Duodenal mucosa (tissue), 2 donors: ENCODE measurements at regions not wholly inside any gene's neighbourhood (a gene's known extent, or its start where the extent isn't known, plus 50 kb on each side); places are given as distances from the start of the nearest gene placed in this dataset.

Experiments
- H3K27ac ChIP-seq: one replicate; pipeline ENCODE4 v1.7.0; 2013; ENCODE audit warnings: low read depth, low read length
- H3K27me3 ChIP-seq, 2 donors: one replicate each; pipeline ENCODE4 v1.7.0; 2013; ENCODE audit warnings: low read length in 2 of 2, control low read depth in 1 of 2; ENCODE audit not compliant: insufficient read depth in 2 of 2, control insufficient read depth in 1 of 2
- H3K36me3 ChIP-seq, 2 donors: one replicate each; pipeline ENCODE4 v1.7.0; 2013; ENCODE audit warnings: low read length in 2 of 2, control low read depth in 1 of 2; ENCODE audit not compliant: insufficient read depth in 2 of 2, control insufficient read depth in 1 of 2
- H3K4me1 ChIP-seq, 2 donors: one replicate each; pipeline ENCODE4 v1.7.0; 2013; ENCODE audit warnings: low read length in 2 of 2, control low read depth in 1 of 2; ENCODE audit not compliant: insufficient read depth in 2 of 2, control insufficient read depth in 1 of 2
- H3K4me3 ChIP-seq, 2 donors: one replicate each; pipeline ENCODE4 v1.7.0; 2013; ENCODE audit warnings: low read length in 2 of 2, low read depth in 1 of 2
- H3K9ac ChIP-seq, 2 donors: one replicate each; pipeline ENCODE4 v1.7.0; 2013; ENCODE audit warnings: low read length in 2 of 2, low read depth in 1 of 2
- H3K9me3 ChIP-seq, 2 donors: one replicate each; pipeline ENCODE4 v1.7.0; 2013; ENCODE audit warnings: low read length in 2 of 2, control low read depth in 1 of 2; ENCODE audit not compliant: control insufficient read depth in 1 of 2

DNA sequence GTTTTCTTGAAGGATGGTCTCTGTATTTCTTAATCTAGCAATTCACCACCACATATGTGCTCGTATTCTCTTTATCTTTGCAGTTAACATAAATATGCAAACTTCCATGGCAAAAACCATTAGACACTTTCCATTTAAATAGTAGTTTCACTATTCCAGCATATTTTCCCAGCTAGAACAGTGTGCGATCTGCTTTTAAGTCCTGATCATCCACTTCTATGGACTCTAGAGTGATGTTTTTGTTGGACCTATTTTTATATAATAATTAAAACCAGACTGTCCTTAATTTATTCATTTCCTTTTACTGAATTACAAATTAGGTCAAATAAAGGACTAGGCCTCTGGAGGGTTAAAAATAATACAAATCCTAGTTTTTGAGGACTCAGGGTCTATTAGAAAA, 418.4 kb upstream of the TRIB2 start:
- no peak overlapping the region for H3K4me3 ChIP-seq
- no peaks in the 10 kb centered on the region for H3K9me3 ChIP-seq
- no peak overlapping the region for H3K9ac ChIP-seq
- no peaks in the 10 kb centered on the region for H3K4me1 ChIP-seq
- no peaks in the 10 kb centered on the region for H3K36me3 ChIP-seq
- no peaks in the 10 kb centered on the region for H3K27me3 ChIP-seq
- no peak overlapping the region for H3K27ac ChIP-seq

- H3K36me3 ChIP-seq = no peaks in the 10 kb centered on the region
- H3K4me3 ChIP-seq = no peak overlapping the region
- H3K4me1 ChIP-seq = no peaks in the 10 kb centered on the region
- H3K27ac ChIP-seq = no peak overlapping the region
- H3K27me3 ChIP-seq = no peaks in the 10 kb centered on the region
- no peak overlapping the region for H3K9ac ChIP-seq
- no peaks in the 10 kb centered on the region for H3K9me3 ChIP-seq
These were observed 417.3 kb upstream of the TRIB2 start for GRCh38 chr2:12299431-12299830.

DNA sequence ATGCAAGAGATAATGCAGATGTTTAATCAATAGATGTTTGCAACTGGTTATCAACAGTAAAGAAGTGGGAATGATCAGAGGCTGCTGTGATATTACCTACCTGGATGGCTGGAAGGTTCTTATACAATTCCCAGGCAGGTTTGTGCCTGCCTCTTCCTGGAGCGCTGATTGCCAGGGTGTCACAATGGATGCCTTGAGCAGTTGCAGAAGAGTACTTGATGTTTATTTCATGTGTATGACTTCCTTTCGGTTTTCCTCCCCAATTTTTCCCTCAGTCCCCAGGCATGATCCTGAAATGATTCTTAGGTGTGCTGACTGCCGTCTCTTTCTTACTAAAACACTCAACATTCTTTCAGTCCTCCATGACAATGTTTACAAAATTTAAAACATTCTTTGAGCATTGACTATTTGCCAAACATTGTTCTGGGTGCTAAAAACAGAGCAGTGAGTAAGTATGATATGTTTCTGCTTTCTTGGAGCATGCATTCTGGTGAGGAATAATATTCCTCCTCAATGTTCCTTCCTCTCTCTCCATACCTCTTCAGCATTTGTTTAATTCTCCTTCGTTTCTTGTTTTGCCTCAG, 416.6 kb upstream of the TRIB2 start:
- Histone ChIP-seq H3K27ac (no peak overlapping the region), H3K4me3 (no peak overlapping the region), H3K4me1 (no peaks in the 10 kb centered on the region)

DNA sequence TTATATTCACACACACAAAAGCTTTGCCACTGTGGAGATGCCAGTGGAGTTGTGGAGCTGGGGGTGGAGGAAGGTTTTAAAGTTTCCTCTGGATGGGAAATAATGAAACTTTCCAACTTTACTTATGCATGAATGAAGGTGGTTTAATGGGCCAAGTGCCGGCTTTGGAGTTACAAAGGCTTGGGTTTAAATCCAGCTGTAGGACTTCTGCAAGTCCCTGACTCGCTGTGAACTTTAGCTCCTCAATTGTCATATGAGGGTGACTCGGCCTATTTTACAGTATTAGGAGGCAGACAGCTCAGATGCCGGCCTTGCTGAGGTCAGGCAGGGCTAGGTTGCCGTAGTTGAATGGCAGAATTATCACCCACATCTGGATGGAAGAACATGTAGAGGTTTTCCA, 415.8 kb upstream of the TRIB2 start:
- H3K27me3 ChIP-seq = no peaks in the 10 kb centered on the region
- no peak overlapping the region for H3K9ac ChIP-seq
- no peaks in the 10 kb centered on the region for H3K36me3 ChIP-seq

More for the DNA sequence above, 416.6 kb upstream of the TRIB2 start:
- no peak overlapping the region for H3K9ac ChIP-seq
- H3K9me3 ChIP-seq = no peaks in the 10 kb centered on the region
- H3K27me3 ChIP-seq = no peaks in the 10 kb centered on the region
- no peaks in the 10 kb centered on the region for H3K36me3 ChIP-seq

DNA sequence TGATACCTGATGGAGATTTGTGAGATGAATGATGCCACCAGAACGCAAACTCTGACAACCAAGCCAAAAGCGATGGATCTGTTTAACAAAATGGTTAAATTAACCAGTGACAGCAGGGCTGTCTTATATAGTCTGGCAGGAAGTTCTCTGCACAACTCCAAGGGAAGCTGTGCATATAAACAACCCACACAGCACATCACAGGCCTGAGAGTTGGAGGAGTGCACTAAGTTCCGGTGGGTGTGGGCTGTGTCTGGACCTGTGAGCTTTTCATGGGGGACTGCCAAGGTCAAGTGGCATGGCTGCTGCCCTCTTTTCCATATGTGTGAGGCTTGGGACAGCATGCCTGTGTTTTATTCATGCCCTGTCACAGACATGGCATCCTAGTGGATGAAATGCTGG, 414.6 kb upstream of the TRIB2 start:
- no peak overlapping the region for H3K27ac ChIP-seq
- H3K4me3 ChIP-seq = no peak overlapping the region
- no peak overlapping the region for H3K9ac ChIP-seq
- H3K4me1 ChIP-seq = no peaks in the 10 kb centered on the region
- H3K9me3 ChIP-seq = no peaks in the 10 kb centered on the region
- no peaks in the 10 kb centered on the region for H3K27me3 ChIP-seq
- no peaks in the 10 kb centered on the region for H3K36me3 ChIP-seq

More for the DNA sequence above, 415.8 kb upstream of the TRIB2 start:
- Histone ChIP-seq H3K4me1 (no peaks in the 10 kb centered on the region), H3K27ac (no peak overlapping the region), H3K9me3 (no peaks in the 10 kb centered on the region), H3K4me3 (no peak overlapping the region)

- Histone ChIP-seq H3K9me3 (no peaks in the 10 kb centered on the region), H3K36me3 (no peaks in the 10 kb centered on the region), H3K27me3 (no peaks in the 10 kb centered on the region), H3K4me3 (no peak overlapping the region), H3K9ac (no peak overlapping the region), H3K27ac (no peak overlapping the region), H3K4me1 (no peaks in the 10 kb centered on the region)
These were observed 414.0 kb upstream of the TRIB2 start for GRCh38 chr2:12302691-12303090.

GRCh38 chr2:12303181-12304030, 413.3 kb upstream of the TRIB2 start:
- Histone ChIP-seq H3K4me1 (no peaks in the 10 kb centered on the region), H3K27me3 (no peaks in the 10 kb centered on the region), H3K4me3 (no peak overlapping the region), H3K27ac (no peak overlapping the region), H3K9ac (no peak overlapping the region), H3K9me3 (no peaks in the 10 kb centered on the region), H3K36me3 (no peaks in the 10 kb centered on the region)

DNA sequence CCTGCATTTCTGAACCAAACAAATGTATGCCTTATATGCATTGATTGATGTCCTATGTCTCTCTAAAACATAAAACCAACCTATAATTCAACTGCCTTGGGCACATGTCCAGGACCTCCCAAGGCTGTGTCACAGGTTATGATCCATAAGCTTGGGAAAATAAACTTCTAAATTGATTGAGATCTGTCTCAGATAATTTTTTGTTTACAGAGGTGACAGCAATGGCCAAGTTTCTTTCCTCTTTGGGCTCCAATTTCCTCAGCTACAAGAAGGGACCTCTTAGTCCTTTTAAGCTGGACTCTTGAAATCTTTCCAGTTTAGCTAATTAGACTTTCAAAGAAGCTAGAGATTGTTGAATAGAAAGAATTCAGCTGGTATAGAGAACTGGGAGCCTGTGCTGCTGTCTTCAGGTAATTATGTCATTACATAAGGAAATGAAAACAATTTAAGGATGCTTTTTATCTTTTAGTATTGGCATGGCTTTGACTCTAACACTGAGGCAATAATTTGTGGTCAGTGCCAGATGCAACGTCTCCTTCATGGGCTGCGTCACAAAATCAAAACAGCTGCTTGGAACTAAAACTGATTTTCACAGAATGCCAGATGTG, 412.1 kb upstream of the TRIB2 start:
- Histone ChIP-seq H3K27ac (no peak overlapping the region), H3K4me3 (no peak overlapping the region), H3K9me3 (no peaks in the 10 kb centered on the region), H3K4me1 (no peaks in the 10 kb centered on the region), H3K9ac (no peak overlapping the region), H3K27me3 (no peaks in the 10 kb centered on the region), H3K36me3 (no peaks in the 10 kb centered on the region)

DNA sequence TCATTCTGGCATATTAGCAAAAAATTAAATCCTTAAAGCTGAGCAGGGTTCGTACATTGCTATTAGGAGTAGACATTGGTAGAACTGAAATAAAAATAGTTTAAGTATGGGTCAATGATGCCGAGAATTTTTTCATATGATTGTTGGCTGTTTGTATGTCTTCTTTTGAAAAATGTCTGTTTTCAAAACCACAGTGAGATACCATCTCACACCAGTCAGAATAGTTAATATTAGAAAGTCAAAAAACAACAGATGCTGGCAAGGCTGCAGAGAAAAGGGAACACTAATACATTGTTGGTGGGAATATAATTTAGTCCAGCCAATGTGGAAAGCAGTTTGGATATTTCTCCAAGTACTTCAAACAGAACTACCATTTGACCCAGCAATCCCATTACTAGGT, 410.8 kb upstream of the TRIB2 start:
- H3K4me3 ChIP-seq = no peak overlapping the region

GRCh38 chr2:12310399-12310798, 406.3 kb upstream of the TRIB2 start:
- Histone ChIP-seq H3K36me3 (no peaks in the 10 kb centered on the region), H3K9ac (no peak overlapping the region), H3K27ac (no peak overlapping the region), H3K4me3 (no peak overlapping the region), H3K4me1 (no peaks in the 10 kb centered on the region), H3K27me3 (no peaks in the 10 kb centered on the region), H3K9me3 (no peaks in the 10 kb centered on the region)

More for the DNA sequence above, 410.8 kb upstream of the TRIB2 start:
- H3K27me3 ChIP-seq = no peaks in the 10 kb centered on the region
- H3K4me1 ChIP-seq = no peaks in the 10 kb centered on the region
- no peaks in the 10 kb centered on the region for H3K9me3 ChIP-seq
- H3K9ac ChIP-seq = no peak overlapping the region
- no peaks in the 10 kb centered on the region for H3K36me3 ChIP-seq
- no peak overlapping the region for H3K27ac ChIP-seq
